H9 (cell line): ENCODE measurements at regions not wholly inside any gene's neighbourhood (a gene's known extent, or its start where the extent isn't known, plus 50 kb on each side); places are given as distances from the start of the nearest gene placed in this dataset.

Experiments
- DNase-seq: peaks from one replicate; pipeline ENCODE4 v3.0.0-alpha.2; 2017
- H2AFZ ChIP-seq: one replicate; pipeline ENCODE4 v1.6.1; 2013; ENCODE audit warnings: mild to moderate bottlenecking, low read length, control low read depth, moderate library complexity
- H2AK5ac ChIP-seq: 2 replicates; pipeline ENCODE4 v1.6.1; 2013; ENCODE audit warnings: low read length, control low read depth, mixed read lengths; ENCODE audit not compliant: insufficient read length
- H2BK120ac ChIP-seq: one replicate; pipeline ENCODE4 v1.6.1; 2013; ENCODE audit warnings: low read depth, mild to moderate bottlenecking, low read length, control low read depth, inconsistent platforms; ENCODE audit not compliant: poor library complexity, severe bottlenecking
- H2BK12ac ChIP-seq: 2 replicates; pipeline ENCODE4 v1.6.1; 2013; ENCODE audit warnings: low read length, control low read depth, mixed read lengths, low read depth; ENCODE audit not compliant: insufficient read length
- H2BK15ac ChIP-seq: 2 replicates; pipeline ENCODE4 v1.6.1; 2013; ENCODE audit warnings: low read depth, low read length, control low read depth
- H2BK20ac ChIP-seq: one replicate; pipeline ENCODE4 v1.6.1; 2013; ENCODE audit warnings: low read depth, mild to moderate bottlenecking, low read length, control low read depth, inconsistent platforms; ENCODE audit not compliant: poor library complexity, severe bottlenecking
- H2BK5ac ChIP-seq: 2 replicates; pipeline ENCODE4 v1.6.1; 2013; ENCODE audit warnings: low read length, control low read depth, mixed read lengths; ENCODE audit not compliant: insufficient read length
- H3K14ac ChIP-seq: 2 replicates; pipeline ENCODE4 v1.6.1; 2013; ENCODE audit warnings: low read length, control low read depth; ENCODE audit not compliant: insufficient read depth
- H3K18ac ChIP-seq: 2 replicates; pipeline ENCODE4 v1.6.1; 2013; ENCODE audit warnings: low read depth, mild to moderate bottlenecking, mixed read lengths, low read length, control low read depth; ENCODE audit not compliant: insufficient read length
- H3K23ac ChIP-seq: 2 replicates; pipeline ENCODE4 v1.6.1; 2013; ENCODE audit warnings: low read length, control low read depth, mixed read lengths, low read depth; ENCODE audit not compliant: insufficient read length
- H3K23me2 ChIP-seq: 2 replicates; pipeline ENCODE4 v1.6.1; 2013; ENCODE audit warnings: low read depth, mild to moderate bottlenecking, mixed read lengths, low read length, control low read depth; ENCODE audit not compliant: insufficient read length, poor library complexity, severe bottlenecking
- H3K27ac ChIP-seq: 2 replicates; pipeline ENCODE4 v1.5.1; 2013; ENCODE audit warnings: low read length, control low read depth, mixed read lengths, low read depth; ENCODE audit not compliant: insufficient read length
- H3K27me3 ChIP-seq: 2 replicates; pipeline ENCODE4 v1.6.1; 2013; ENCODE audit warnings: low read length, control low read depth, inconsistent platforms; ENCODE audit not compliant: insufficient read depth
- H3K4ac ChIP-seq: 2 replicates; pipeline ENCODE4 v1.6.1; 2013; ENCODE audit warnings: low read depth, mild to moderate bottlenecking, control low read depth, inconsistent platforms, low read length, moderate library complexity
- H3K4me1 ChIP-seq: 2 replicates; pipeline ENCODE4 v1.6.1; 2013; ENCODE audit warnings: low read length, control low read depth, inconsistent platforms; ENCODE audit not compliant: insufficient read depth
- H3K4me2 ChIP-seq: 2 replicates; pipeline ENCODE4 v1.6.1; 2013; ENCODE audit warnings: low read length, control low read depth, mixed read lengths; ENCODE audit not compliant: insufficient read length, insufficient read depth
- H3K56ac ChIP-seq: 2 replicates; pipeline ENCODE4 v1.6.1; 2013; ENCODE audit warnings: low read depth, mild to moderate bottlenecking, mixed read lengths, low read length, control low read depth; ENCODE audit not compliant: insufficient read length
- H3K79me1 ChIP-seq: 2 replicates; pipeline ENCODE4 v1.6.1; 2013; ENCODE audit warnings: low read depth, mild to moderate bottlenecking, moderate library complexity, low read length, control low read depth, inconsistent platforms; ENCODE audit not compliant: insufficient read depth, poor library complexity, severe bottlenecking
- H3K79me2 ChIP-seq: 2 replicates; pipeline ENCODE4 v1.6.1; 2013; ENCODE audit warnings: low read length, control low read depth, inconsistent platforms; ENCODE audit not compliant: insufficient read depth
- H3K9ac ChIP-seq: 2 replicates; pipeline ENCODE4 v1.6.1; 2013; ENCODE audit warnings: low read length, control low read depth, mixed read lengths; ENCODE audit not compliant: insufficient read length; ENCODE audit errors: extremely low read depth
- H3K9me3 ChIP-seq: one replicate; pipeline ENCODE4 v1.6.1; 2013; ENCODE audit warnings: low read depth, low read length, inconsistent platforms; ENCODE audit not compliant: control insufficient read depth
- H3T11ph ChIP-seq: one replicate; pipeline ENCODE4 v1.6.1; 2013; ENCODE audit warnings: mild to moderate bottlenecking, low read length, control low read depth, inconsistent platforms
- H4K20me1 ChIP-seq: one replicate; pipeline ENCODE4 v1.6.1; 2013; ENCODE audit not compliant: control insufficient read depth, insufficient read length, insufficient read depth
- H4K5ac ChIP-seq: 2 replicates; pipeline ENCODE4 v1.6.1; 2013; ENCODE audit warnings: low read depth, mild to moderate bottlenecking, mixed read lengths, low read length, control low read depth; ENCODE audit not compliant: insufficient read length
- H4K8ac ChIP-seq: replicated peaks from 2 replicates; pipeline ENCODE4 v1.6.1; 2013; ENCODE audit warnings: low read length, control low read depth, mixed read lengths, low read depth; ENCODE audit not compliant: insufficient read length
- H4K91ac ChIP-seq: 2 replicates; pipeline ENCODE4 v1.6.1; 2013; ENCODE audit warnings: low read depth, mild to moderate bottlenecking, moderate library complexity, mixed read lengths, low read length, control low read depth; ENCODE audit not compliant: insufficient read length
- H3K27ac Mint-ChIP-seq, 3 experiments: 2 replicates in 2 of 3; 3 replicates in 1 of 3; pipeline ENCODE4 v1.8.0; 2020 to 2021; ENCODE audit warnings: mixed read lengths in 3 of 3, mild to moderate bottlenecking in 1 of 3, moderate library complexity in 1 of 3
- H3K27me3 Mint-ChIP-seq: 2 replicates; pipeline ENCODE4 v1.8.0; 2021; ENCODE audit warnings: low read depth, mild to moderate bottlenecking, moderate library complexity, mixed read lengths
- H3K36me3 Mint-ChIP-seq, 3 experiments: 2 replicates in 2 of 3; 3 replicates in 1 of 3; pipeline ENCODE4 v1.8.0; 2020 to 2021; ENCODE audit warnings: low read depth in 3 of 3, mixed read lengths in 3 of 3; ENCODE audit not compliant: insufficient read depth in 1 of 3
- H3K4me1 Mint-ChIP-seq, 2 experiments: 2 replicates each; pipeline ENCODE4 v1.8.0; 2020; ENCODE audit warnings: mixed read lengths in 2 of 2
- H3K4me3 Mint-ChIP-seq, 2 experiments: 2 replicates in 1 of 2; 3 replicates in 1 of 2; pipeline ENCODE4 v1.8.0; 2020 to 2021; ENCODE audit warnings: mild to moderate bottlenecking in 2 of 2, mixed read lengths in 2 of 2, moderate library complexity in 1 of 2
- H3K9me3 Mint-ChIP-seq, 2 experiments: 2 replicates in 1 of 2; 3 replicates in 1 of 2; pipeline ENCODE4 v1.8.0; 2020; ENCODE audit warnings: mild to moderate bottlenecking in 2 of 2, mixed read lengths in 2 of 2, moderate library complexity in 1 of 2
- CTCF ChIP-seq: fragments of 200-600 bp; sonication (generic); conservative IDR thresholded peaks from 3 replicates; pipeline ENCODE4 v1.8.0; 2021; ENCODE audit warnings: antibody characterized with exemption, mild to moderate bottlenecking
- WGBS: extraction: QIAGEN DNeasy Blood & Tissue Kit; methylation state at CpG from one replicate; pipeline ENCODE4 v1.1.7; 2013; ENCODE audit warnings: missing lambda C conversion rate, low lambda C conversion rate, mixed read lengths; ENCODE audit not compliant: insufficient read length; ENCODE audit errors: extremely low coverage; 5-methylcytosine and 5-hydroxymethylcytosine counted together

GRCh38 chr3:168157099-168157700 lies 61.5 kb upstream of the GOLIM4 start:
- Histone ChIP-seq H3K18ac (no peak overlapping the region), H3K14ac (no peak overlapping the region), H3K79me2 (no peaks in the 10 kb centered on the region), H3K27ac (no peak overlapping the region), H3K4me2 (no peak overlapping the region), H4K5ac (no peak overlapping the region), H3K79me1 (no peaks in the 10 kb centered on the region), H3K4ac (no peak overlapping the region), H3K23me2 (no peaks in the 10 kb centered on the region), H3K56ac (no peak overlapping the region), H2BK120ac (no peak overlapping the region), H2BK5ac (no peak overlapping the region), H4K8ac (no peak overlapping the region), H3K9me3 (no peaks in the 10 kb centered on the region), H2AK5ac (no peak overlapping the region), H2BK15ac (no peak overlapping the region), H2AFZ (no peak overlapping the region), H2BK20ac (no peak overlapping the region), H3K9ac (no peak overlapping the region), H3K23ac (no peak overlapping the region), H3K27me3 (no peaks in the 10 kb centered on the region), H3T11ph (no peak overlapping the region), H4K20me1 (no peaks in the 10 kb centered on the region), H3K4me1 (no peaks in the 10 kb centered on the region), H4K91ac (no peak overlapping the region), H2BK12ac (no peak overlapping the region)
- no peak overlapping the region for H3K27ac Mint-ChIP-seq
- H3K4me1 Mint-ChIP-seq: peaks cover 6 to 9% of the 10 kb centered on the region in 2 experiments
- DNase-seq: no peak
- no peak for TF ChIP-seq CTCF
- no peaks in the 10 kb centered on the region; the same call in 1 of the 2 replicates for H3K27me3 Mint-ChIP-seq
- peaks cover 14 to 24% of the 10 kb centered on the region in 2 experiments for H3K9me3 Mint-ChIP-seq
- WGBS: no CpG with 5 or more reads among the region's 2 CpGs
- no peak overlapping the region for H3K4me3 Mint-ChIP-seq
- H3K36me3 Mint-ChIP-seq: peaks cover 9 to 21% (median 11%) of the 10 kb centered on the region in 3 experiments
